Immature natural killer cell (primary cell): ENCODE measurements at regions not wholly inside any gene's neighbourhood (a gene's known extent, or its start where the extent isn't known, plus 50 kb on each side); places are given as distances from the start of the nearest gene placed in this dataset.

Experiments
- DNase-seq, 3 donors: peaks; one replicate each; pipeline ENCODE4 v3.0.0; 2022; ENCODE audit warnings: mixed read lengths in 1 of 3
- H3K27ac Mint-ChIP-seq, 6 donors: one replicate each; pipeline ENCODE4 v1.8.0; 2020; ENCODE audit warnings: mixed read lengths in 6 of 6, mild to moderate bottlenecking in 5 of 6, inconsistent platforms in 4 of 6, moderate library complexity in 3 of 6
- H3K27me3 Mint-ChIP-seq, 3 donors: one replicate each; pipeline ENCODE4 v1.8.0; 2020 to 2021; ENCODE audit warnings: low read depth in 3 of 3, mild to moderate bottlenecking in 3 of 3, mixed read lengths in 3 of 3, moderate library complexity in 3 of 3, inconsistent platforms in 1 of 3
- H3K36me3 Mint-ChIP-seq, 3 donors: one replicate each; pipeline ENCODE4 v1.8.0; 2020; ENCODE audit warnings: mixed read lengths in 3 of 3, inconsistent platforms in 2 of 3, mild to moderate bottlenecking in 2 of 3
- H3K4me1 Mint-ChIP-seq, 2 donors: one replicate each; pipeline ENCODE4 v1.8.0; 2020; ENCODE audit warnings: inconsistent platforms in 2 of 2, mild to moderate bottlenecking in 2 of 2, mixed read lengths in 2 of 2, moderate library complexity in 1 of 2
- H3K4me3 Mint-ChIP-seq, 5 donors: one replicate each; pipeline ENCODE4 v1.8.0; 2020; ENCODE audit warnings: mild to moderate bottlenecking in 5 of 5, mixed read lengths in 5 of 5, inconsistent platforms in 3 of 5, moderate library complexity in 3 of 5
- H3K9me3 Mint-ChIP-seq, 6 donors: one replicate each; pipeline ENCODE4 v1.8.0; 2020; ENCODE audit warnings: mild to moderate bottlenecking in 6 of 6, mixed read lengths in 6 of 6, inconsistent platforms in 4 of 6, moderate library complexity in 3 of 6

DNA sequence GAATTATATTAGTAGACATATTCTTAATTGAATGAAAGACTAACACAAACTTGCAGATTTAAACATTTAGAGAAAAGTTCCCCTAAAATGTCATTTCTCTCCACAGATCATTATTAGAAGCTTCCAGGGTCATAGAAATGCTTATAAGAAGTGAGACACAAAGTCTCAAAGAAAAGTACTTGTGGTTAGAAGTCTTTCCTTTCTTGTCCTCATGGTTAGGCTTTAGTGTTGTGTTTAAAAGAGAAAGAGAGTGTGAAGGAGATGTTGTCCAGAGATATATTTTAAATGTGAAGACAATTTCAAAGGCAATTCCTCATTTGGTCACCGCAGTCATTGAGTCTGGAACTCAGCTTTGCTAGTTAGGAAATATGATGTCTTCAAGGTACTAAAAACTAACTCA, 230.4 kb upstream of the ARPP21 start:
- no peak for DNase-seq
- no peak overlapping the region for H3K4me3 Mint-ChIP-seq
- no peaks in the 10 kb centered on the region for H3K27me3 Mint-ChIP-seq
- H3K9me3 Mint-ChIP-seq, result peaks cover 2 to 23% (median 12%) of the 10 kb centered on the region in 6 donors
- H3K27ac Mint-ChIP-seq, result no peak overlapping the region
- H3K4me1 Mint-ChIP-seq, result no peaks in the 10 kb centered on the region
- H3K36me3 Mint-ChIP-seq, result no peaks in the 10 kb centered on the region

DNA sequence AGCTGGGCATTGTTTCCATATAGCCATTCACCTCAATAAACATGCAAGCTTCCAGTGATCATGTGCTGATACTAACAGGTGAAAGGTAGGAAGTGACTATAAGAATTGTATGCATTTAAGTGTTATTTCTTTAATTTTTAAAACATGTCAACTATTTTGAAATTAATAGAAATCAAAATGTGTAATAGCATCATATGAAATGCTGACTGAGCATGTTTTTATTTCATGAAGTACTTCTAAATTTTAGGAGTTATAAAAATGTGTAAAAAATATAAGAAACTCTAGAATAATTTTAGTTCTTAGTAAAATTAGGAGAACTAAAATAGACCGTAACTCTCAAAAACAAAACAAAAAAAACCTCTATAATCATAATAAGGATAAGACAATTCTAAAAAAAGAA, 229.3 kb upstream of the ARPP21 start:
- no peak overlapping the region for H3K27ac Mint-ChIP-seq
- no peaks in the 10 kb centered on the region for H3K36me3 Mint-ChIP-seq
- DNase-seq, result no peak
- no peaks in the 10 kb centered on the region for H3K4me1 Mint-ChIP-seq
- no peaks in the 10 kb centered on the region for H3K27me3 Mint-ChIP-seq
- peaks cover 4 to 23% (median 12%) of the 10 kb centered on the region in 6 donors for H3K9me3 Mint-ChIP-seq
- no peak overlapping the region for H3K4me3 Mint-ChIP-seq

DNA sequence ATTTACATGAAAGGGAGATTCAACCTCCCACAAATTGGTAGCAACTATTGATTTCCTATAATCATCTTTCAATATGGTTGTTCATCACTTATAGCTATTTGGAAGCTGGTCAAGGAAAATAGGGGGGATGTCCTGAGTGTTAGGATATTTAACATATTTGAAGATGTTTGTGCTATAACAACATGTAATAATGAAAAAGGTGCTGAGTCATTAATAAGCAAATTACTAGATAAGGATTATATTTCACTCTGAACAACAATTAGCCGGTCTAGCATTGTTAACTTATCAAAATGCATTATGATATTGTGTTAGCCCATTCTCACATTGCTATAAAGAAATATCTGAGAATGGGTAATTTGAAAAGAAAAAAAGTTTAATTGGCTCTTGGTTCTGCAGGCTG, 225.8 kb upstream of the ARPP21 start:
- Mint-ChIP-seq H3K36me3 (no peaks in the 10 kb centered on the region), H3K9me3 (peaks cover 6 to 19% (median 12%) of the 10 kb centered on the region in 6 donors), H3K27me3 (peaks cover 0 to 6% (median 0%) of the 10 kb centered on the region in 3 donors), H3K4me1 (no peaks in the 10 kb centered on the region), H3K4me3 (no peak overlapping the region), H3K27ac (no peak overlapping the region)
- DNase-seq, result no peak

DNA sequence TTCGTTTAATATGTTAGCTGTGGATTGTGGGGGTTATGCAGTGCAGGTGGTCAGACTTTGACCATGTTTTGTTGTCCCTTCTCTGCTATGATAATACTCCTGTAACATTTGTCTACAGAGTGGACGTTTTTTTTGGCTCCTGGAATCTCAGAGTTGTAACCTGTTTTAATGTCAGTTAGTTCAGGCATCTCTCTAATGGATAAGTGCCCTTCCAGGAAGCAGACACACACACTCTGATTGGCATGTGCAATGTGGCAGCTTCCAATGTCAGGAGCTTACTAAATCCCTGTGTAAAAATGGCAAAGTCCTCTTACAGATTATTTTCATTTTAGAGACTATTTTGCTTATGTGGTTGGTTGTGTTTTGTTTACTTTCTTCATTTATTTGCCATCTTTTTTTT, 222.2 kb upstream of the ARPP21 start:
- H3K27ac Mint-ChIP-seq, result no peak overlapping the region
- H3K9me3 Mint-ChIP-seq, result peaks cover 6 to 28% (median 13%) of the 10 kb centered on the region in 6 donors
- no peaks in the 10 kb centered on the region for H3K4me1 Mint-ChIP-seq
- H3K4me3 Mint-ChIP-seq, result no peak overlapping the region
- peaks cover 0 to 6% (median 0%) of the 10 kb centered on the region in 3 donors for H3K27me3 Mint-ChIP-seq
- no peaks in the 10 kb centered on the region for H3K36me3 Mint-ChIP-seq
- no peak for DNase-seq

DNA sequence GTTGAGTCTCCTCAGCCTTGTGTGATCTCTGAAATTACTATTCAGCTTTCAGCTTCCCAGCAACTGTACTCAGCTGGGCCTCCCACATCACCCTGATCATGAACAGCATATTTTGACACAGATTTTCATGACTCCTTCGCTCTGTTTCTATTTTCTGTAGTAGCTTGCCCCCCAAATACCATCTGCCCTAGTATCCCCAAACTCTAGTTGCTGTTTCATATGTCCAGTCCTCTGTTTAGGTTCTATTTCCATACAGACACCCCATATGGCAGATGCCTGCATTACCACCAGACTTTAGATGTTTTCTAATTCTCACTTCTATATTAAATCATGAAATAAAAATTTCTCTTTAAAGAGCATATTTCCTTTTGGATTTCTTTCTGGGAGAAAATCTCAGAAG, 217.2 kb upstream of the ARPP21 start:
- no peak for DNase-seq
- Mint-ChIP-seq H3K36me3 (no peaks in the 10 kb centered on the region), H3K27ac (no peak overlapping the region), H3K4me3 (no peak overlapping the region), H3K4me1 (no peaks in the 10 kb centered on the region), H3K9me3 (peaks cover 5 to 47% (median 14%) of the 10 kb centered on the region in 6 donors), H3K27me3 (peaks cover 0 to 2% (median 2%) of the 10 kb centered on the region in 3 donors)

DNA sequence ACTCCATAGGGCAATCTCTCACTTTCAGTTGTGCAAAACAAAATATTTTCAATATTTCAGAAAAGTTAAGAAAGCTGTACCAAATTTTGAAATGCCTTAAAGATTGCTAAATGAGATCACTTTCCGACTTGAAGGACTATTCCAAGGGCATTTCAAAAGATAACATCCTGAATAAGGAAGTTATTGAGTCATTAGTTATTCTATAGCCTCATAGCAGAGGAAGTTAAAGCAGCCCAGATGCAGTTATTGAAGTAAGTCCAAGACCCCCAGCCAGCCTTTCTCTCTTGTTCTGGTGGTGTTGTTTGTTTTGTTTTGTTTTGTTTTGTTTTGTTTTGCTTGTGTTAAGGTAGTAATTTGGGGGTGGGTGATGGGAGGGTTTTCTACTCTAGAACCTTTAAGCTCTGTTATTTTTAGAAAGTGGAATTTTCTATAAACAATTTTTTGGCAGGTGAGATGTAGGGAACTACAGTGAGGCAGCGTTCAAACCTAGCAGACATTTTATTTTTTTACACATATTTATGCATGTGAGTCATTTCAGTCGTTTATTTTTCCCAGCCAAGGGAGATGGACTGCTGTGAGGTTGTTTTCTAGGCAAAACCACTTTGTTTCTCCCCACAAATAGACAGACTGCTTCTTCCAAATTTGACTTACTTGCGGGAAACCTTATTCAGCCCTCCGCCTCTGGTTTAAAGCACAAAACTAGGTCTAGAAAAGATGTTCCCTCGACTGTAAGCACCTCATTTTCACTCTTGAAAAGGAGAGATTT, 216.3 kb upstream of the ARPP21 start:
- H3K4me1 Mint-ChIP-seq, result no peaks in the 10 kb centered on the region
- no peak overlapping the region for H3K27ac Mint-ChIP-seq

DNA sequence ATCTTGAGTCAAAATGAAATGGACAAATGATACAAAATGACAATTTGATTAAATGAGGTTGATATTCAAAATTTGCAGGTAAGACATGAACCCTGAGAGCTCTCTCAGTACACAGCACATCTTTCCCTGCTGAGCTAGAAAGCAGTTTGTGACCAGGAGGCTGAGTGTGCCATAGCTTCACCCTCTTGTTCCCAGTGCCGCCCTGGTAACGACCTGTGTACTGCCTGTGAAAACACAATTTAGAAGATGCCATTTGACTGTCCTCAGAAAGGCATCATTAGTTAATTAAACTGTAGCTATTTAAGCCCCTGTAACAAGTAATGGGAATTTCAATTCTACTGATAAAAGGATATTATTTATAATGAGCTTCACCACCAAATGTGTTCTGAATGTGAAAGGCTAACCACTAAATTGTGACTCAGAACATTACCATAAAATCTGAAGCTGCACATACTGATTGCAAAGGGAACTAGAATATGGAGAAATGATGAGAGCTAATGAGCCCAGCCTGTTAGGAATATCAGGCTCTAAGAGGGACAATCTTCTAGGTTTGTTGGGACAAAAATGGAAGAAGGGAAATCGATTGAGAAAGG, 212.9 kb upstream of the ARPP21 start:
- no peaks in the 10 kb centered on the region for H3K4me1 Mint-ChIP-seq
- no peaks in the 10 kb centered on the region for H3K36me3 Mint-ChIP-seq
- peaks cover 7 to 32% (median 12%) of the 10 kb centered on the region in 6 donors for H3K9me3 Mint-ChIP-seq
- peaks cover 0 to 2% (median 0%) of the 10 kb centered on the region in 3 donors for H3K27me3 Mint-ChIP-seq
- H3K4me3 Mint-ChIP-seq, result no peak overlapping the region
- no peak for DNase-seq
- no peak overlapping the region for H3K27ac Mint-ChIP-seq

More for the DNA sequence above, 216.3 kb upstream of the ARPP21 start:
- Mint-ChIP-seq H3K9me3 (peaks cover 7 to 43% (median 15%) of the 10 kb centered on the region in 6 donors), H3K27me3 (peaks cover 0 to 2% (median 0%) of the 10 kb centered on the region in 3 donors), H3K4me3 (no peak overlapping the region), H3K36me3 (no peaks in the 10 kb centered on the region)
- no peak for DNase-seq

DNA sequence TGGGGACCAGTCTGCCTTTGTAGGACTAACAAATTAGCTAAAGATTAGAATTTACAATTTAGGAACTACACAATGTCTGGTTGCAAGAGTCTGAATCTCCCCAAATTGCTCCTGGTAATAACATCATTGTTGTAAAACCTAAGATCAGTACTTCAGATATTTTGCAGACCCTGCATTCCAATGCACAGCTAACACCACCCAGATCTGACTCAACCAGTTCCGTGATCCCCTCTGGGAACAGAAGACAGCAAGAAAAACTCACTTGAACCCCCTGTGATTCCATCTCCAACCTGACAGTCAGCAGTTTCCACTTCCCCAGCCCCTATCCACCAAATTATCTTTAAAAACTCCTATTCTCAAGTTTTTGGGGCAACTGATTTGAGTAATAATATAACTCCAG, 201.9 kb upstream of the ARPP21 start:
- no peak for DNase-seq
- Mint-ChIP-seq H3K4me1 (no peaks in the 10 kb centered on the region), H3K27ac (no peak overlapping the region), H3K36me3 (peaks cover 0 to 4% (median 0%) of the 10 kb centered on the region in 3 donors), H3K27me3 (no peaks in the 10 kb centered on the region), H3K4me3 (no peak overlapping the region), H3K9me3 (peaks cover 0 to 45% (median 14%) of the 10 kb centered on the region in 6 donors)

DNA sequence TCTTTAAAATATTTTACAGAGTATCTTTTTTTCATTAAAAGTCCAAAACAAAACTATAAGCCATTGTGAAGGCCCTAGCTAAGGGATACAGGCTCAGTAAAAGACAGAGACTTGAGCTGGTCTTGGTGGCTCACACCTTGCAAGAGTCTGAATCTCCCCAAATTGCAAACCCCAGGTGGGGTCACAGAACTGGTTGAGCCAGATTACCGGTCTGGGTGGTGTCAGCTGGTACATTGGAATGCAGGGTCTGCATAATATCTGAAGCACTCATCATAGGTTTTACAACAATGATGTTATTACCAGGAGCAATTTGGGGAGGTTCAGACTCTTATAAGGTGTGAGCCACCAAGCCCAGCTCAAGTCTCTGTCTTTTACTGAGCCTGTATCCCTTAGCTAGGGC, 201.2 kb upstream of the ARPP21 start:
- no peak overlapping the region for H3K4me3 Mint-ChIP-seq
- peaks cover 0 to 4% (median 0%) of the 10 kb centered on the region in 3 donors for H3K36me3 Mint-ChIP-seq
- no peak for DNase-seq
- no peaks in the 10 kb centered on the region for H3K4me1 Mint-ChIP-seq
- H3K27ac Mint-ChIP-seq, result no peak overlapping the region
- H3K27me3 Mint-ChIP-seq, result no peaks in the 10 kb centered on the region
- H3K9me3 Mint-ChIP-seq, result peaks cover 0 to 48% (median 14%) of the 10 kb centered on the region in 6 donors

DNA sequence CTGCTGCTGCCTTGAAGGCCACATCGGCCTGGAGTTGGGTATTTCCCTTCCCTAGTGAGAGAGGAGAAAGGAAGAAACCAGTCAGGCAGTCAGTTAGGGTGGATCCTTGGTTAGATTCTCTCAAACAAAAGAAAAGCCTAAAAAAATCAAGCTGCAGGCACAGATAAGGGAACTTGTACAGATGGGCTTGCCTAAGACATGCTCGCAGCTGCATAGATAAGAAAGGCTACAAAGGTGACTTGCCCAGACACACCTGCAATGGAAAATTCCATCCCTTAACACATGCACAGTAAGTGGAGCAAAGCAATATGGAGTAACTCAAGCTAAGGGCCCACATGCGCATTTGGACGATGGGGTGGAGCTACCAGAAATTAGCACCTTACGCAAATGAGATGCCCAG, 199.7 kb upstream of the ARPP21 start:
- H3K4me1 Mint-ChIP-seq, result no peaks in the 10 kb centered on the region
- H3K27me3 Mint-ChIP-seq, result no peaks in the 10 kb centered on the region
- peaks cover 0 to 4% (median 0%) of the 10 kb centered on the region in 3 donors for H3K36me3 Mint-ChIP-seq
- no peak overlapping the region for H3K27ac Mint-ChIP-seq
- no peak overlapping the region for H3K4me3 Mint-ChIP-seq
- DNase-seq, result no peak
- peaks cover 0 to 61% (median 20%) of the 10 kb centered on the region in 6 donors for H3K9me3 Mint-ChIP-seq

DNA sequence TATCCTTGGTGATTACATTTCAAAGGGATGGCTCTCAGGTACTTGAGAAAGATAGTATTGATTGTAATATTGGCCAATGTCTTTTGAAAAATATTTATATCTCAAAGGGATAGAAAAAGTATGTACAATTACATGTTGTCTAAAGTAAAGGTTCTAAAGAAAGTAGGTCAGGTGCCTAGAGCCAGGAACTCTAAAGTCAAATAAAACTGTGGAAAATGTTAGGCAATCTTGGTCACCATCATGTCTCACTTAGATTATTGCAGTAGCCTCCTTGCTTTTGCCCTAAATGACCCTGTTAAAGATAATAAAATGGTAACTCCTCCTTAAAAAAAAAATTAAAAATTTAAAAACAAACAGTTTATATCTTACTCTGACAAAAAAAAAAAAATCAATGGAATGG, 198.5 kb upstream of the ARPP21 start:
- peaks cover 0 to 4% (median 0%) of the 10 kb centered on the region in 3 donors for H3K36me3 Mint-ChIP-seq
- no peaks in the 10 kb centered on the region for H3K4me1 Mint-ChIP-seq
- H3K27ac Mint-ChIP-seq, result no peak overlapping the region
- no peak for DNase-seq
- H3K4me3 Mint-ChIP-seq, result no peak overlapping the region
- H3K9me3 Mint-ChIP-seq, result peaks cover 4 to 54% (median 21%) of the 10 kb centered on the region in 6 donors
- H3K27me3 Mint-ChIP-seq, result no peaks in the 10 kb centered on the region

DNA sequence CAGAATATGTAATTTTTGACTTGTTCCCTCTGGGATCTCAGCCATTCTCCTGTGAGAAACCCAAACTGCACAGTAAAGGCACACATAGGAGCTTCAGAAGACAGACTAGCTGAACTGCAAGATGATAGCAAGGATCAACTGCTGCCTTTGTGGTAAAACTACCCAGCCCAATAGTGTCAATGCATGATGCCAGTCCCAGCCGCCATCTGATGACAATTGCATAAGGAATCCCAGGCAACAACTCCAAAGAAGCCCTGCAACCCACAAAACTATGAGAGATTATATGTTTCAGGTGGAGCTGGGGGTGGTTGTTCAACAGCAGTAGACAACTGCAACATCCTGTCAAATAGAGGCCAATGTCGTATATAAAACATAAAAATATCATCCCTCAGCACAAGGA, 192.4 kb upstream of the ARPP21 start:
- Mint-ChIP-seq H3K4me1 (no peaks in the 10 kb centered on the region), H3K27me3 (no peaks in the 10 kb centered on the region), H3K4me3 (no peak overlapping the region), H3K27ac (no peak overlapping the region), H3K9me3 (peaks cover 2 to 33% (median 16%) of the 10 kb centered on the region in 6 donors), H3K36me3 (peaks cover 0 to under 1% (median 0%) of the 10 kb centered on the region in 3 donors)
- DNase-seq, result no peak

DNA sequence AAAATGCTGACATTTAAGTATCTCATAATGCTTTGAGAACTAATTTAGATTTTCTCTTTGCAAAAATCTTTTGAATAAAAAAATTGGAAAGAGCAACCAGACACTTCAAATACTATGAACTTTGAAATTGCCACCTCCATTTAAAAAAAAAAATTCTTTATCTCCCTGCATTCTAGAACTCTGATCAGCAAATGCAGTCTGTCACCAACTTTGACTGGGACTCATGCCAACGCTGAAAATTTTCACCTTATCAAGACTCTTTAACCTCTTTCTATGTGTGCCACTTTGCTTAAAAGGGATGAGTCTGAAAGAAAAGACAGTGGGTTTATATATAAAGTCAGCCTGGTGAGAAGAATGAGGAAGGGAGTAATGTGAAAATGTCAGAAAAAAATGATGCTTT, 191.2 kb upstream of the ARPP21 start:
- Mint-ChIP-seq H3K36me3 (peaks cover 0 to 5% (median 0%) of the 10 kb centered on the region in 3 donors), H3K4me3 (no peak overlapping the region), H3K9me3 (peaks cover 2 to 28% (median 17%) of the 10 kb centered on the region in 6 donors)

DNA sequence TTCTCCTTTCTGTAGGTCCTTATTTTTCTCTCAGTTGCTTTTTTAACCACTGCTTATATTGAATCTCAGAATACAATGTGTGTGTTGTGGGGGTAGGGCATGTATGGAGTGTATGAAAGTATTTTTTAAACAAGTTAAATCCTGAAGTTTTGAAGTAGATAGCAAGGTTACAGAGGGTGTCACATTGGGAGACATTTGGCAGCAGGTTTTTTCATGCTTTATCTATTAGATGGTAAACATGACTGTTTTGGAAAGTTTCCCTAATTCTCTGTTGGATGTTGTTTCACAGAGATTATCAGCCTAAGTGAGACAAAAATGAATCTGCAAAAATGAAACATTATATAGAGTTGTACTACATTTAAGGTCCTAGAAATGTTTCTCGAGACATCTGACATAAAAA, 190.6 kb upstream of the ARPP21 start:
- Mint-ChIP-seq H3K27ac (no peak overlapping the region), H3K9me3 (peaks cover 4 to 29% (median 17%) of the 10 kb centered on the region in 6 donors), H3K27me3 (peaks cover 0 to 3% (median 0%) of the 10 kb centered on the region in 3 donors), H3K4me1 (no peaks in the 10 kb centered on the region), H3K36me3 (peaks cover 0 to 5% (median 3%) of the 10 kb centered on the region in 3 donors), H3K4me3 (no peak overlapping the region)
- no peak for DNase-seq

More for the DNA sequence above, 191.2 kb upstream of the ARPP21 start:
- Mint-ChIP-seq H3K4me1 (no peaks in the 10 kb centered on the region), H3K27me3 (no peaks in the 10 kb centered on the region), H3K27ac (no peak overlapping the region)
- no peak for DNase-seq
